A673 (cell line): ENCODE measurements at regions not wholly inside any gene's neighbourhood (a gene's known extent, or its start where the extent isn't known, plus 50 kb on each side); places are given as distances from the start of the nearest gene placed in this dataset.

ENCODE experiments used
- BruUV-seq: library from RNA; stranded (reverse); fragments of 400-500 nt; replicated peaks from 2 replicates; lab custom pipeline; 2021; lab: Mats Ljungman, UMichigan
- CTCF ChIA-PET: fragments of 300-600 bp; sonication (Branson Sonifier 250); formaldehyde crosslinking; loops from one replicate; lab custom pipeline; 2022; ENCODE audit warnings: antibody characterized with exemption; lab: Charles Lee
- POLR2A ChIA-PET: fragments of 300-600 bp; sonication (Branson Sonifier 250); formaldehyde crosslinking; loops from one replicate; lab custom pipeline; 2022; ENCODE audit warnings: antibody characterized with exemption; ENCODE audit not compliant: low non-redundant PET; lab: Charles Lee
- DNase-seq: peaks from one replicate; pipeline ENCODE4 v3.0.0-alpha.2; 2015; ENCODE audit warnings: low spot score
- H3K27ac ChIP-seq: fragments of 200-600 bp; sonication (generic); 2 replicates; pipeline ENCODE4 v1.5.1; 2016; ENCODE audit warnings: mixed run types, low read depth, mild to moderate bottlenecking, mixed read lengths, antibody characterized with exemption, low read length; ENCODE audit not compliant: poor library complexity, severe bottlenecking
- H3K27me3 ChIP-seq: fragments of 200-600 bp; sonication (generic); replicated peaks from 2 replicates; pipeline ENCODE4 v1.6.1; 2017; ENCODE audit warnings: mixed run types, low read depth, mild to moderate bottlenecking, mixed read lengths, antibody characterized with exemption, low read length; ENCODE audit not compliant: insufficient read depth, poor library complexity
- H3K36me3 ChIP-seq: fragments of 200-600 bp; sonication (generic); 2 replicates; pipeline ENCODE4 v1.6.1; 2016; ENCODE audit warnings: mixed run types, mild to moderate bottlenecking, mixed read lengths, antibody characterized with exemption, low read length; ENCODE audit not compliant: insufficient read depth, poor library complexity, severe bottlenecking
- H3K4me1 ChIP-seq: fragments of 200-600 bp; sonication (generic); 2 replicates; pipeline ENCODE4 v1.6.1; 2017; ENCODE audit warnings: mixed run types, mild to moderate bottlenecking, mixed read lengths, antibody characterized with exemption, low read length; ENCODE audit not compliant: insufficient read depth, poor library complexity, severe bottlenecking
- H3K4me3 ChIP-seq: fragments of 200-600 bp; sonication (generic); 2 replicates; pipeline ENCODE4 v1.5.1; 2016; ENCODE audit warnings: low read depth, mixed run types, mild to moderate bottlenecking, mixed read lengths, low read length; ENCODE audit not compliant: poor library complexity, severe bottlenecking
- H3K9me3 ChIP-seq: fragments of 200-600 bp; sonication (generic); 2 replicates; pipeline ENCODE4 v1.6.1; 2016; ENCODE audit warnings: mixed run types, low read depth, mild to moderate bottlenecking, mixed read lengths, antibody characterized with exemption, low read length; ENCODE audit not compliant: poor library complexity, severe bottlenecking
- CTCF ChIP-seq: fragments of 300-800, 200-600 bp; sonication (generic); conservative IDR thresholded peaks from 2 replicates; pipeline ENCODE4 v1.5.1; 2017; ENCODE audit warnings: low read depth, mild to moderate bottlenecking, antibody characterized with exemption, low read length, moderate library complexity, mixed read lengths
- EZH2 ChIP-seq: fragments of 200-600 bp; sonication (generic); IDR thresholded peaks from 2 replicates; pipeline ENCODE4 v1.6.1; 2017; ENCODE audit warnings: borderline replicate concordance, low read depth, mild to moderate bottlenecking, mixed read lengths, antibody characterized with exemption, low read length; ENCODE audit not compliant: poor library complexity, severe bottlenecking
- intact Hi-C: fragments of 100-400 bp; cut with micrococcal nuclease; formaldehyde crosslinking; loops from one replicate; pipeline ENCODE4 v1.10.0; 2022; ENCODE audit not compliant: unreplicated experiment

- BruUV-seq, result no TSS peak
- H3K36me3 ChIP-seq, result no peaks in the 10 kb centered on the region
- POLR2A ChIA-PET, result no interaction called here
These were observed 436.8 kb upstream of the SPANXN1 start for GRCh38 chrX:144810539-144810938.

GRCh38 chrX:144819406-144819805 lies 427.9 kb upstream of the SPANXN1 start:
- no TSS peak for BruUV-seq
- no peak for DNase-seq
- Histone ChIP-seq H3K36me3 (no peaks in the 10 kb centered on the region), H3K27ac (no peak overlapping the region), H3K27me3 (no peaks in the 10 kb centered on the region), H3K9me3 (peaks cover 25% of the 10 kb centered on the region), H3K4me1 (no peaks in the 10 kb centered on the region), H3K4me3 (no peak overlapping the region)
- POLR2A ChIA-PET, result no interaction called here
- intact Hi-C loops, result no loop called here
- no peak for TF ChIP-seq EZH2
- TF ChIP-seq CTCF, result no peak
- CTCF ChIA-PET, result no interaction called here

More at GRCh38 chrX:144810539-144810938, 436.8 kb upstream of the SPANXN1 start:
- H3K27me3 ChIP-seq, result no peaks in the 10 kb centered on the region
- no peaks in the 10 kb centered on the region for H3K4me1 ChIP-seq
- intact Hi-C loops, result no loop called here
- H3K27ac ChIP-seq, result no peak overlapping the region
- CTCF ChIA-PET, result no interaction called here
- H3K9me3 ChIP-seq, result peaks cover 34% of the 10 kb centered on the region
- TF ChIP-seq CTCF, result no peak
- no peak for TF ChIP-seq EZH2
- DNase-seq, result no peak
- H3K4me3 ChIP-seq, result no peak overlapping the region

- no peak for DNase-seq
- no peaks in the 10 kb centered on the region for H3K27me3 ChIP-seq
- ChIA-PET POLR2A (no interaction called here), CTCF (no interaction called here)
- no TSS peak for BruUV-seq
- peaks cover 7% of the 10 kb centered on the region for H3K9me3 ChIP-seq
- no peaks in the 10 kb centered on the region for H3K4me1 ChIP-seq
- intact Hi-C loops, result no loop called here
- H3K27ac ChIP-seq, result no peak overlapping the region
- TF ChIP-seq EZH2, result no peak
- TF ChIP-seq CTCF, result no peak
- H3K4me3 ChIP-seq, result no peak overlapping the region
- H3K36me3 ChIP-seq, result no peaks in the 10 kb centered on the region
These were observed 406.7 kb upstream of the SPANXN1 start for GRCh38 chrX:144840616-144841015.
